CD4-positive, alpha-beta memory T cell (primary cell): ENCODE measurements at regions not wholly inside any gene's neighbourhood (a gene's known extent, or its start where the extent isn't known, plus 50 kb on each side); places are given as distances from the start of the nearest gene placed in this dataset.
A peak's percentile ranks its signal among the peaks of the same experiment; 100 is the strongest.

Experiments used
- CTCF ChIA-PET: fragments of 350-600 bp; sonication (Branson Sonifier 250); formaldehyde crosslinking; loops from one replicate; lab custom pipeline; 2021; ENCODE audit warnings: inconsistent platforms; ENCODE audit not compliant: partially characterized antibody; lab: Charles Lee
- POLR2A ChIA-PET: fragments of 350-600 bp; sonication (Branson Sonifier 250); formaldehyde crosslinking; loops from one replicate; lab custom pipeline; 2021; ENCODE audit not compliant: partially characterized antibody; lab: Charles Lee
- DNase-seq, 5 donors: peaks; one replicate each; pipeline versions ENCODE4 v3.0.0 to v3.0.0-alpha.2; 2020 to 2022; ENCODE audit warnings: mixed read lengths in 1 of 5
- H3K27ac ChIP-seq: one replicate; pipeline ENCODE4 v1.7.0; 2013; ENCODE audit warnings: low read depth, low read length
- H3K27me3 ChIP-seq: 2 replicates; pipeline ENCODE4 v1.7.0; 2013; ENCODE audit warnings: mild to moderate bottlenecking, low read length, moderate library complexity; ENCODE audit not compliant: insufficient read depth
- H3K36me3 ChIP-seq: 2 replicates; pipeline ENCODE4 v1.7.0; 2013; ENCODE audit warnings: mild to moderate bottlenecking, low read length, moderate library complexity; ENCODE audit not compliant: insufficient read depth
- H3K4me1 ChIP-seq: 2 replicates; pipeline ENCODE4 v1.7.0; 2013; ENCODE audit warnings: mild to moderate bottlenecking, low read length, moderate library complexity; ENCODE audit not compliant: insufficient read depth
- H3K4me3 ChIP-seq, 2 donors: one replicate each; pipeline ENCODE4 v1.7.0; 2013; ENCODE audit warnings: low read length in 2 of 2, mild to moderate bottlenecking in 1 of 2
- H3K9me3 ChIP-seq, 2 donors: one replicate each; pipeline ENCODE4 v1.7.0; 2013; ENCODE audit warnings: low read length in 2 of 2, control low read depth in 1 of 2; ENCODE audit not compliant: control insufficient read depth in 1 of 2
- H3K27ac Mint-ChIP-seq, 7 donors: one replicate each; pipeline ENCODE4 v1.8.0; 2020 to 2021; ENCODE audit warnings: mixed read lengths in 7 of 7, mild to moderate bottlenecking in 6 of 7, inconsistent platforms in 3 of 7, moderate library complexity in 3 of 7
- H3K27me3 Mint-ChIP-seq, 2 donors: one replicate each; pipeline ENCODE4 v1.8.0; 2020 to 2021; ENCODE audit warnings: mixed read lengths in 2 of 2
- H3K36me3 Mint-ChIP-seq, 2 donors: one replicate each; pipeline ENCODE4 v1.8.0; 2020 to 2021; ENCODE audit warnings: mixed read lengths in 2 of 2, inconsistent platforms in 1 of 2, mild to moderate bottlenecking in 1 of 2
- H3K4me1 Mint-ChIP-seq, 4 donors: one replicate each; pipeline ENCODE4 v1.8.0; 2020 to 2021; ENCODE audit warnings: mixed read lengths in 4 of 4, mild to moderate bottlenecking in 1 of 4
- H3K4me3 Mint-ChIP-seq, 8 donors: one replicate each; pipeline ENCODE4 v1.8.0; 2020 to 2021; ENCODE audit warnings: mixed read lengths in 8 of 8, mild to moderate bottlenecking in 7 of 8, moderate library complexity in 6 of 8, inconsistent platforms in 3 of 8
- H3K9me3 Mint-ChIP-seq, 8 donors: one replicate each; pipeline ENCODE4 v1.8.0; 2020 to 2021; ENCODE audit warnings: mixed read lengths in 8 of 8, mild to moderate bottlenecking in 5 of 8, inconsistent platforms in 3 of 8, moderate library complexity in 1 of 8
- intact Hi-C: fragments of 100-400 bp; cut with micrococcal nuclease; formaldehyde crosslinking; loops from one replicate; pipeline ENCODE4 v1.15.1; 2023

DNA sequence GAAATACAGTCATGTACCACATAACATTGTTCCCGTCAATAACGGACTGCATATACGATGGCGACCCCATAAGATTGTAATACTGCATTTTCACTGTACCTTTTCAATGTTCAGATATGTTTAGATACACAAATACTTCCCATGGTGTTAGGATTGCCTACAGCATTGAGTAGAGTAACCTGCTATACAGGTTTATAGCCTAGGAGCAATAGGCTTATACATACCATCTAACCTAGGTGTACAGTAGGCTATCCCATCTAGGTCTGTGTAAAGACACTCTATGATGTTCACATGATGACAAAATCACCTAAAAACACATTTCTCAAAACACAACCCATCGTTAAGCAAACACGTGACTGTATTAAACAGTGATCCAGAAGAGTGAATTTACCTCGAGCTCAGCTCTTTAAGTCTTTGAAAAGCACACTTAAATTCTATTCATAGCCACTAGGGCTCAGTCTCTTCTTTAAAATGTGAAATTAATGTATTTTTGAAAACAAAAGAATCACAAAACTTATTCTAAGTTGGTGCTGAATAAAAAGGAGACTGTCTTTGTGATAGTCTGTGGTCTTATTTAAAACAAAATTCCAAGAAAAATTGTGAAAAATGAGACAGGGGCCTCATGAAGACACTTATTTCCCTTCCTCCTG lies 239.1 kb upstream of the ARID2 start:
- Histone ChIP-seq H3K4me3 (no peak overlapping the region), H3K36me3 (no peaks in the 10 kb centered on the region), H3K4me1 (no peaks in the 10 kb centered on the region), H3K9me3 (no peaks in the 10 kb centered on the region), H3K27me3 (no peaks in the 10 kb centered on the region), H3K27ac (no peak overlapping the region)
- CTCF ChIA-PET: no interaction called here
- intact Hi-C loops: no loop called here
- H3K36me3 Mint-ChIP-seq: no peaks in the 10 kb centered on the region
- H3K9me3 Mint-ChIP-seq: peaks cover 0 to 13% (median 1%) of the 10 kb centered on the region in 8 donors
- no peaks in the 10 kb centered on the region for H3K27me3 Mint-ChIP-seq
- no peaks in the 10 kb centered on the region for H3K4me1 Mint-ChIP-seq
- H3K27ac Mint-ChIP-seq: no peak overlapping the region
- no peak for DNase-seq
- POLR2A ChIA-PET: no interaction called here
- H3K4me3 Mint-ChIP-seq: no peak overlapping the region

DNA sequence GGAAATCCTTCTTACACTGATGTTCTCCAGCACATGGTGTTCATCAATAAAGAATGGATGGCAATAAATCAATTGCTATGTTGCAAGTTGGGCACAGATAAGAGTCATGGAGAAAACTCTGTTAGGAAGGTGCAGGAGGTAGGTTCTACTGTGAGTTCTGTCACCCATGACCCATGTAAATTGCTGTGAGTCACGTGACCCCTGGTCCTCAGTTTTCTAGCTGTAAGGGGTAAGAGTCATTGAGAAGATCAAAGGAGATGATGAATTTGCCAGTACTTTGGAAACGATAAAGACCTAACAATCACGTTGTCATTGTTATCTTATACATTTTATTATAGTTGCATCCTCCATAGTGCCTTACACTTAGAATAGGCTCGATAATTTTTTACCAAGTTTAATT lies 235.2 kb upstream of the ARID2 start:
- Mint-ChIP-seq H3K27ac (no peak overlapping the region), H3K4me3 (no peak overlapping the region), H3K27me3 (no peaks in the 10 kb centered on the region), H3K4me1 (no peaks in the 10 kb centered on the region), H3K9me3 (peaks cover 0 to 14% (median 3%) of the 10 kb centered on the region in 8 donors), H3K36me3 (peaks cover 0 to 4% of the 10 kb centered on the region in 2 donors)
- Histone ChIP-seq H3K27ac (no peak overlapping the region), H3K36me3 (no peaks in the 10 kb centered on the region), H3K27me3 (no peaks in the 10 kb centered on the region), H3K4me1 (no peaks in the 10 kb centered on the region), H3K4me3 (no peak overlapping the region), H3K9me3 (no peaks in the 10 kb centered on the region)
- CTCF ChIA-PET: no interaction called here
- intact Hi-C loops: no loop called here
- POLR2A ChIA-PET: no interaction called here
- no peak for DNase-seq

DNA sequence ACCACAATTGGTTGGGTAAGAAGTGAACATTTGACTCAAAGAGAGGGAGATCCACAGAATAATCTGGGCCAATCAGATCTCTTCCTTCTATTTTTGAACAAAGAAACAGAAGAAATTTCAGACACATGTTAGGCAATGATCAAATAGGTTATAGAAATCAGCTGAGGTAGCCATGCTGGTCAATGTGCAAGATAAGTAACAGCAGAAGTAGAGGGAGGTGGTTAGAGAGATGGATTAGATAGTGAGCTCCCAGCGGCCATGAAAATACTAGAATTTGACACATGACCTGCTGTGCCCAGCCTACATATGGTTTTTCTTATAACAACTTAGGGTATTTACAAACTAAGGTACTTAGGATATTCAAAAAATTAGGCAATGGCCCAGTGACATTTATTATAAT lies 230.9 kb upstream of the ARID2 start:
- POLR2A ChIA-PET: no interaction called here
- peaks cover 0 to 4% of the 10 kb centered on the region in 2 donors for H3K36me3 Mint-ChIP-seq
- H3K4me3 Mint-ChIP-seq: no peak overlapping the region
- CTCF ChIA-PET: interaction anchor here (0.5 to 1.1 kb wide), 2 partner anchors 45 to 46 kb away, joined by 3 read pairs; no protein-coding TSS in a partner anchor
- H3K27me3 Mint-ChIP-seq: no peaks in the 10 kb centered on the region
- no peak for DNase-seq
- Histone ChIP-seq H3K4me1 (no peaks in the 10 kb centered on the region), H3K27ac (no peak overlapping the region), H3K36me3 (no peaks in the 10 kb centered on the region), H3K27me3 (no peaks in the 10 kb centered on the region), H3K4me3 (no peak overlapping the region), H3K9me3 (no peaks in the 10 kb centered on the region)
- intact Hi-C loops: no loop called here
- no peak overlapping the region for H3K27ac Mint-ChIP-seq
- H3K4me1 Mint-ChIP-seq: no peaks in the 10 kb centered on the region
- peaks cover 0 to 8% (median 2%) of the 10 kb centered on the region in 8 donors for H3K9me3 Mint-ChIP-seq

DNA sequence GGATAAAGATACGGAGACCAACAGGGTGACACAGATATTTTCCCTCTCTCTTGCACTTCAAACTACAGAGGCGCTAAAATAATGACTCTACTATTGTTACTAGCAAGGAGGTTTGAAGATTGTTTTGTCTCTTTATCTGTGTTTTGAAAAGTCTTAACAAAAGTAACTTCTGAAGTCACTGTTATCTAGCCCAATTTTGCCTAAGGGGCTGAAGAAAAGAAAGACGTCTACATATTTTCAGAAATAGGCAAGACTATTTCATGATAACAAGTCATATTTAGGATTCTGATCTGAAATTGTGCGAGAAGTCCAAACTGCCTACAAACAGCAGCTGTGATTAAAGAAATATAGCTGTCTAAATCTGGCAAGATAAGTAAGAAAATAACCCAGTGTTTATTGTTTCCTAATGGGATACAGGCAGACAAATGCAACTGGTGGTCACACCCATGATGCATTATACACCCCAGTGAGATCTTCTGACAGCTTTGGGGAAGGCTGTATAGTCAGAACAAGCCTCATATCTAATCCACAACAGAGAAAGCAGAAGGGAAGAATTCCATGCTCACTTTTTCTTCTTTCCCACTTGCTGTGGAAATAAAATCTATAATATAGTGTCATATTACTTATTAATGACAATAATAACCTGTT lies 226.9 kb upstream of the ARID2 start:
- Mint-ChIP-seq H3K4me1 (no peaks in the 10 kb centered on the region), H3K4me3 (no peak overlapping the region), H3K27me3 (peaks cover 0 to 1% of the 10 kb centered on the region in 2 donors), H3K9me3 (peaks cover 0 to 3% (median 0%) of the 10 kb centered on the region in 8 donors), H3K27ac (no peak overlapping the region), H3K36me3 (no peaks in the 10 kb centered on the region)
- no peak for DNase-seq
- intact Hi-C loops: no loop called here
- H3K27ac ChIP-seq: no peak overlapping the region
- no peaks in the 10 kb centered on the region for H3K27me3 ChIP-seq
- H3K9me3 ChIP-seq: no peaks in the 10 kb centered on the region
- no peaks in the 10 kb centered on the region for H3K36me3 ChIP-seq
- ChIA-PET POLR2A (no interaction called here), CTCF (no interaction called here)
- no peaks in the 10 kb centered on the region for H3K4me1 ChIP-seq
- H3K4me3 ChIP-seq: no peak overlapping the region

DNA sequence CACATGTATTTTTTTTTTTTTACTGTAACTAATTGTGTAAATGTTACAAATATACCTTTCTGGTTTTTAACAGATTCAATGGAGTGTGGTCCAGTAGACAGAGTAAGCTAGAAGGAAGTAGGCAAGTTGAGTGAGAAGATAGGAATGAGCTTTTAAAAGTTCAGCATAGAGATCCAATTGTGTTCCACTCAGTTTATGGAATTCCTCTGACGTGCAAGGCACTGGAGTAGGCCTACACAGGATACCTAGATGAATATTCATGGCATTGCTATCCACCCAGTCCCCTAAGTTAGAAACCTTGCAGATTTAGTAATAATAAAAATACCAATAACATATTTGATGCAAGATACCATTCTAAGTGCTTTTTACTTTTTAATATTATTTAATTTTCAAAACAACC lies 225.6 kb upstream of the ARID2 start:
- H3K27ac ChIP-seq: no peak overlapping the region
- ChIA-PET CTCF (no interaction called here), POLR2A (no interaction called here)
- Mint-ChIP-seq H3K4me1 (no peaks in the 10 kb centered on the region), H3K27me3 (peaks cover 0 to 1% of the 10 kb centered on the region in 2 donors), H3K4me3 (no peak overlapping the region), H3K36me3 (no peaks in the 10 kb centered on the region), H3K27ac (no peak overlapping the region), H3K9me3 (peaks cover 0 to 2% (median 0%) of the 10 kb centered on the region in 8 donors)
- intact Hi-C loops: no loop called here
- H3K4me3 ChIP-seq: no peak overlapping the region
- no peaks in the 10 kb centered on the region for H3K36me3 ChIP-seq
- H3K27me3 ChIP-seq: no peaks in the 10 kb centered on the region
- H3K9me3 ChIP-seq: no peaks in the 10 kb centered on the region
- no peak for DNase-seq
- no peaks in the 10 kb centered on the region for H3K4me1 ChIP-seq

DNA sequence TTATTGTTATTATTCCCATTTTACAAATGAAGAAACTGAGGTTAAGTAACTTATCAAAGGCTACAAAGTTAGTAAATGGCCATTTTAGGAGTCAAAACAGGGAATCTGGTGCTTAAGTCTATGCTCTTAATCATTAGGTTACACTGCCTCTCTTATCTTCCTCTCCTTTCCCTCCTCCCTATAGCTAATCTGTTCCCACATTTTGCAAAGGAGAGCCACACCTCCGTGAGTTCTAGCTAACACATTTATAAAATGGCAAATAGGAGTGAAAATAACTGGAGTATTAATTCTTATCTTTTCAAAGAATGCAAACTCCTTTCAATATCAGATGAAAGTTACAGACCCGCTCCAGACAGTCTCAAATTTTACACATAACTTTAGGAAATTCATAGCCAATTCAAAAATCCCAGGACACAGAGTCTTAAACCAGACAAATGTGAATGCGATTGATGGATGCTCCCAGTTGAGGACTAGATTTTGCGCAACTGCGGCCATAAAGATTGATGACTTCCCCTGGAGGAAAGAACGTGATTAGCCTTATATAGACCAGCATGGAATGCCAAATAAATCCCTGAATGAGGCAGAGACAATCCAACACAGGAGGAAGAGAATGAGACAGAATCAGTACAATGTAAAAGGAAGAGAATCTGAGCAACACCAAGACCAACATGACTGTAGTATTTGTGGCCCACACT lies 225.0 kb upstream of the ARID2 start:
- no peak overlapping the region for H3K4me3 Mint-ChIP-seq
- peaks cover 0 to 2% (median 0%) of the 10 kb centered on the region in 8 donors for H3K9me3 Mint-ChIP-seq
- no peaks in the 10 kb centered on the region for H3K4me1 ChIP-seq
- H3K36me3 ChIP-seq: no peaks in the 10 kb centered on the region
- H3K27ac Mint-ChIP-seq: peak overlapping the region in 1 of 7 donors; percentile 54
- H3K4me1 Mint-ChIP-seq: no peaks in the 10 kb centered on the region
- DNase-seq: no peak
- H3K9me3 ChIP-seq: no peaks in the 10 kb centered on the region
- no peaks in the 10 kb centered on the region for H3K36me3 Mint-ChIP-seq
- intact Hi-C loops: no loop called here
- H3K27ac ChIP-seq: no peak overlapping the region
- CTCF ChIA-PET: no interaction called here
- POLR2A ChIA-PET: no interaction called here
- H3K4me3 ChIP-seq: no peak overlapping the region
- no peaks in the 10 kb centered on the region for H3K27me3 ChIP-seq
- peaks cover 0 to 1% of the 10 kb centered on the region in 2 donors for H3K27me3 Mint-ChIP-seq

DNA sequence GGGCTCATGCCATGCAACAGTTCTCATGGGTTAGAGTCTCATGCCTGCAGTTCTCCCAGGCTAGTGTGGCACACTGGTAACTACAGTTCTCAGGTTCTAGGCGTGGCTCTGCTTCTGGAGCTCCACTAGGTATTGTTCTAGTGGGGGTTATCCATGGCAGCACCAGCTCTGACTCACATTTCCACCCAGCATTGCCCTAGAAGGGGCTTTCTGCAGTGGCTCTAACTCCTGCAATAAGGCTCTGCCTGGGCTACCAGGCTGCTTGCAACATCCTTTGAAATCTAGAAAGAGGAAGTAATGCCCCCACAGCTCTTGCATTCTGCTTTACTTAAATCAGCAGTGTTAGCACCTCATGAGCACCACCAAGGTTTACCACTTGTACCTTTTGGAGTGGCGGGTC lies 220.3 kb upstream of the ARID2 start:
- no peak for DNase-seq
- ChIA-PET POLR2A (no interaction called here), CTCF (no interaction called here)
- peaks cover 0 to 12% of the 10 kb centered on the region in 2 donors for H3K36me3 Mint-ChIP-seq
- Histone ChIP-seq H3K4me3 (no peak overlapping the region), H3K9me3 (no peaks in the 10 kb centered on the region), H3K27me3 (no peaks in the 10 kb centered on the region), H3K4me1 (no peaks in the 10 kb centered on the region), H3K36me3 (no peaks in the 10 kb centered on the region), H3K27ac (no peak overlapping the region)
- H3K4me3 Mint-ChIP-seq: no peak overlapping the region
- no peaks in the 10 kb centered on the region for H3K4me1 Mint-ChIP-seq
- H3K9me3 Mint-ChIP-seq: peaks cover 0 to 16% (median 5%) of the 10 kb centered on the region in 8 donors
- intact Hi-C loops: no loop called here
- H3K27ac Mint-ChIP-seq: no peak overlapping the region
- H3K27me3 Mint-ChIP-seq: peaks cover 0 to 1% of the 10 kb centered on the region in 2 donors
